MV-4-11 (cell line): ENCODE measurements at regions not wholly inside any gene's neighbourhood (a gene's known extent, or its start where the extent isn't known, plus 50 kb on each side); places are given as distances from the start of the nearest gene placed in this dataset.

ENCODE experiments used
- DNase-seq: peaks from one replicate; lab custom pipeline; 2025; lab: John Stamatoyannopoulos, UW

DNA sequence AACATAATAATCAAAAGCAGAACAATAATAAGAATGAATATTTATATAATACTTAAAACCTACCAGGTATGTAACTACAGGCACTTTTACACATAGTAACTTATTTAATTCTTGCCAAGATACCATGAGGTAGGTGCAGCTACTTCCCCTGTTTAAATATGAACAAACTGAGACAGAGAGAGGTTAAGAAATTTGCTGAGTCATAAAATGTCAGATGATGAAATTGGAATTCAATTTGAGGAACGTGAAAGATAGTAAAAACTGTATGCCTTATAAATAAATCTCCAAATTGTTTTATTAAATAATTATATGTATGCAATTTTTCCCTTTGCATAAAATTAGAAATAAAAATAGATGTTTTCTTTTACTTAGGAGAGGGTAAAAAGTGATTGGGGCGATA, 1103.3 kb upstream of the NRXN1 start:
- DNase-seq = peak; percentile 25

DNA sequence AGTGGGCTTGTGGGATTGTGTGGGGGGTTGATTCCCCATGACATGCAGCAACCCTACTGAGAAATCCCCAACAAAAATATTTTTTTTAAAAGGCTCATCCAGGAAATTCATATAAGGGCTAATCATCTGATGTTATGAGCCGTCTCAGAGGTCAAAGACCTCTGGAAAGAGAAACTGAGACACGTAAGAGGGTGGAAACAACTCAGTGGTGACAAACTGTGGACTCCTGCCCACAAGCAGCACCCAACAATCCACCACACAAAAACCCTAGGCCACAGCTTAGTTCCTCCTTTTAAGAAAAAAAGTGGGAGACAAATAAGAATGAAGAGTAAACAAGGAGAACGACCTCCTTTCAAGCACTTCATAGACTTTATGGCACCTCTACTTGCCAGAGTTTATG, 1096.1 kb upstream of the NRXN1 start:
- peak; percentile 65 for DNase-seq

DNA sequence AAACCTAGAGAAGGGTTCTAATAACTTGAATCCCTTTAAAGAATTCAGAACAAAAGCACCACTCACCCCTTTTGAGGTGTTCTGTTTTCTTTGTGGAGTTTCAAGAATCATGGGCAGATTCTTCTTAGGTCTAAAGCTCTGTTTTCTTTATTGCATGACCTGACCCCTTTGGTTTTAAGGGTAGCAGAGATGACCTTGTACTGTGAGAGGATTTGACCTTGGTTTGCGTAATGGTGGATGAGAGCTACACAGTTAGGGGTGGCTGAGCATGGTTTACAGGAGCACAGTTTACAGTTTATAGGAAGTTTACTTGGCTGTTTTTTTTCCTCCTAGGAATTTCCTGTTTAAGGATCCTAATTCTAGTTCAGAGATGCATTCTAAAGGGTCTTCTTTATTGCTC, 1095.6 kb upstream of the NRXN1 start:
- no peak for DNase-seq

DNA sequence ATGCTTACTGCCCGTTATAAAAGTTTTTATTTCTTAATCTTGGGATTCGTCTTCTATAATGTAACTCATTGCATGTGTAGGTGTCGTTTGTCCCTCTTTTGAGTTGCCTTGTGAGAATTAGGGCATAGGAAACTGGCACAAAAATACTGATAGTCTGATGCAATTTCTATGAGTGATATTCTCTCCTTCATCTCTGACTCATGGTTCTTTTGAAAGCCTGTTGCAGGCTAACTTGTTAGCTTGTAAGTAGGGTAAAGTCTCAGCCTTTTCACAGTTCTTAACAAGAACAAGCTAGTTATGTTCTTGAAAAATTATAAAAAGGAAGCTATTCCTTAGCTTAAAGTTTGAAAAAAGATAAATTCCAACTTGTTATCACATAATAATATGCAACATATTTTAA, 1085.4 kb upstream of the NRXN1 start:
- DNase-seq = peak; percentile 25

DNA sequence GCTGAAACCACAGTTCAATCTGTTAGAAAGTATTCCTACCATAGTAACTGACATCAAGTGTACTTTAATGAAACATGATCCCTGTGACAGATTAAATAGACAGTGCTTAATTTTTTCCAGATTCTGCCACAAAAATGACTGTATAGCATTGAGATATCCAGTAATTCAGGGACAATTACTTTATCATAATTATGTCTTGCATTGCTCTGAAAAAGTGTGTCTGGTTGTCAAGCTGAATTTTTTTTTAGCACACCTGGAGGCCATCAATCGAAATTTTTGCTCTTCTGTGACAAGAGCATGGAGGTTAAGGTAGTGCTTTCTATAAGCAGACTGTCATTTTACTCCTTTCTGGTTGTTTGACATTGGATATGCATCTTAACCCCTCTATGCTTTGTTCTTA, 1083.8 kb upstream of the NRXN1 start:
- no peak for DNase-seq

DNA sequence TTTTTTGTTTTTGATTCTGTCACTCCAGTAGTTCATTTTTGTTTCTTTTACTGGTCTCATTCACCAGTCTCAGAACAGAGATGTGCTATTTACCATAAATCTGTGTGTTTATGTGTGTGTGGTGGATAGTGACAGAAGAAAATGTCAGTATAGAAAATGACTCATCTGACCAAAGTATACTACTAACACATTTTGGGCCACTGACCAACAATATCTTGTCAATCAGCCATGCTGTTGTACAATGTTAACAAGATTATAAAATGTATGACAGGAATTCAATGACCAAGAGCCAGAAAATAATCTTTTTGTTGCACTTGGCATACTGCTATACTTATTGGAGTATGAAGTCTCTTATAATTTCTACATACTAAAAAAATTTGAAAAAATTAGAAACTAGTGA, 1081.4 kb upstream of the NRXN1 start:
- no peak for DNase-seq

DNA sequence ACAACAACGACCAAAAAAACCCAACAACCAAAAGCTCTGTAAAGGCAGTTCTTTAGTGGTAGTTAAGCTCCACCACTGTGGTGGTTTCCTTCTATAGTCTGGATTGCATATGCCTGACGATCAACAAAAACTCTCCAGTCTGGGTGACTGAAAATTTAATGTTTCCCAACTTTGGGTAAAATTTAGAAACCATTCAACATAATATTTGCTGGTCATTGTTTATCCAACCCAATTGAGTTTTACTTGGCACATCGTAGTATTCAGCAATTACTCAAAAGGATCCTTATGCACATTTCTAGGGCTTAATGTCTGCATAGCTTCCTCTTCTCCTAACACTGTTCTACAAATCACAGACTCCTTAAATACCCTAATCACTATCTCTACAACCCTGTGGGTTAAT, 1080.2 kb upstream of the NRXN1 start:
- DNase-seq = no peak

DNA sequence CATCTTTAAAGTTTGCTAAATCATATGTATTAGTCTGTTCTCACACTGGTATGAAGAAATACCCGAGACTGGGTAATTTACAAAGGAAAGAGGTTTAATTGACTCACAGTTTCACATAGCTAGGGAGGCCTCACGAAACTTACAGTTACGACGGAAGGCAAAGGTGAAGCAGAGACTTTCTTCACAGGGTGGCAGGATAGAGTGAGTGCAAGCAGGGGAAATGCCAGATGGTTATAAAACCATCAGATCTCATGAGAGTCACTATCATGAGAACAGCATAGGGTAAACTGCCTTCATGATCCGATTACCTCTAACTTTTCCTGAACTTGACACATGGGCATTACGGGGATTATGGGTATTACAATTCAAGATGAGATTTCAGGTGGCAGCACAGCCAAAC, 1075.2 kb upstream of the NRXN1 start:
- DNase-seq = peak; percentile 8

DNA sequence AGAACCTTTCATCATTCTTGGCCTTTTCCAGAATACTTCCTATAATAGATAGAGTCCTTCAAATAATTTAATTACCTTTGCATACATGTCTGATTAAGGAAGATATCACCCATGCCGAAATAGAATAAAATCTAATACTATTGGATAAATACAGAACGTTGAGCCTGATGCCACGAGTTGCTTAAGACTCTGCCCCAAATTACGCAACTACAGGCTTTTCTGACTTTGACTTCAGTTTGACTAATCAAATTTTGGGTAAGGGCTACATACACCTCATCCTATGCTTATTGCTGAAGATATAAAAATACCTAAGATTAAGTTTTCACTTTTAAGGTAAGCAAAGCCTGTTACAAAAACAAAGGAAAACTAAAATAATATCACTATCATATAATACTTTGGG, 1065.1 kb upstream of the NRXN1 start:
- DNase-seq = peak; percentile 4

DNA sequence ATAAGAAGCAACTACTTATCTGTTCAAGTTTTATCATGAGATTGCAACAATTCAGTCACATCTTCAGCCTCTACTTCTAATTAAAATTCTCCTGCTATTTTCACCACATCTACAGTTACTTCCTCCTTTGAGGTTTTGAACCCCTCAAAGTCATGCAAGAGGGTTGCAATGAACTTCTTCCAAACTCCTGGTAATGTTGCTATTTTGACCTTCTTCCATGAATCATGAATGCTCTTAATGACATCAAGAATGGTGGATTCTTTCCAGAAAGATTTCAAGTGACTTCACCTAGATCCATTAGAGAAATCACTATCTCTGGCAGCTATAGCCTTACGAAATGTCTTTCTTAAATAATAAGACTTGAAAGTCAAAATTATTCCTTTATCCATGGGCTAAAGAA, 1052.8 kb upstream of the NRXN1 start:
- DNase-seq = peak; percentile 76

DNA sequence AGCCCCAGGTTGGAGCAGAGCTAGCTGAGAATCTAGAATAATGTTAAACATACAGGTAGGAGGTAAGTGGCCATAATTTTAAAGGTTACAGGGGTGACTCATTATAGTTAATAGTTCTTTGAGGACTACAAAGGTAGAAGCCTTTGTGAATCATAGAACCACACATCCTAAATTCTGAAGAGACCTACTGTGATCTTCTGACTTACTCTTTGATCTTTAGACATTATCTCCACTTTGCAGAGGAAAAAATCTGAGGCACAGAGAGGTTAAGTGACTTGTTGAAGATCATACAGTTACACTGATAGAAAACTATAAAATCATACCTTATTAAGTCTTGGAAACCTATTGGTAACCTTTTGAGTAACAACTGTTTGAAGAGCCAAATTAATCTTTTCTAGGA, 1051.3 kb upstream of the NRXN1 start:
- DNase-seq = no peak

DNA sequence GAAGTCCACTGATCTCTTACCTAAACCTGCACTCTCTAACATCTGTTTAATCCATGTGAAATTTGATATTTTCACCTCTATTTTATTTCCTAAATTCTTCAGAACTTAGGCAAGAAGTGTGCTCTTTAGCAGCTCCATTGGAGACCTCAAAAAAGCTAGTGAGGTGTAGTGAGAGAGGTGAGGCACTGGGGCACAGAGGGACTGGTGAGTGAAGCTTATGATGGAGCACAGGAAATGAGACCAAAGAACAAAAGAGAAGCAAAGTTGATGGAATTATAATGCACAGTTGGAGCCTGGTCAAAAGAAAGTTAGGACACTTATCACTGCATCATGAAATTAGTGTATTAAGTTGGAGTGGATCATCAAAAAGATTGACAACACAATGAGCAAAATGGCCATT, 1050.7 kb upstream of the NRXN1 start:
- no peak for DNase-seq

DNA sequence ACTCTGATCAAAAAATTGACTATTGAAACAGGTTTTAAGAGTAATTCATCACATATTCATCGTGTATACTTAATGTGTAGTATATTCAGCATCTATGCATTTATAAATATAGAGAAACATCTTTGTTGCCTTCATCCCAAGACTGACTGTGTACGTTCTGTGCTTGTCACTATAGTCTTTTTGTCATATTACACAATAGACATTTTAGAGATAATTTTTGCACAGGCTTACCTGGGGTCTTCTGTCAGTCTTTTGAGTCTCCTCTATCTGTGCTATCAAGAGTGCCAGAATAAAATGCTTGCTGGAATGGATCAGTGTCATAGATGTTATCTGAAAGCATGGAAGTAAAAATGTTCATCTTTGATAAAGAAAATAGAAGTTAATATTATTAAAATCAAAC, 1047.7 kb upstream of the NRXN1 start:
- DNase-seq = no peak

DNA sequence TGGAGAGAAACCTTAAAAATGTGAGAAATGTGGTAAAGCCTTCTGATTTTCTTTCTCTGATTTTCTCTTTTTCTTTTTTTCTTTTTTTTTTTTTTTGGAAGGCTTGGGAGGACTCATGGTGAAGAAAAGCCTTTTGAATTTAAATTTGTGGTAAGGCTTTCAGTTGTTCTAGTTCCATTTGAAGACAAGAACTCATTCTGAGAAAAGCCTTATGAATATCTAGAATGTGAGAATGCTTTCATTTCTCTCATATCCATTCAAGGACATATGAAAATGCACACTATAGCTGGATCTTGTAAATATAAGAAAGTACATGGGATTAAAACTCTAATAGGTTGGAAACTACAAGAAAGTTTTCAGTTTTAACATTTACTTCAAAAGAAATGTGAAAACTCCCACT, 1045.2 kb upstream of the NRXN1 start:
- DNase-seq = no peak

DNA sequence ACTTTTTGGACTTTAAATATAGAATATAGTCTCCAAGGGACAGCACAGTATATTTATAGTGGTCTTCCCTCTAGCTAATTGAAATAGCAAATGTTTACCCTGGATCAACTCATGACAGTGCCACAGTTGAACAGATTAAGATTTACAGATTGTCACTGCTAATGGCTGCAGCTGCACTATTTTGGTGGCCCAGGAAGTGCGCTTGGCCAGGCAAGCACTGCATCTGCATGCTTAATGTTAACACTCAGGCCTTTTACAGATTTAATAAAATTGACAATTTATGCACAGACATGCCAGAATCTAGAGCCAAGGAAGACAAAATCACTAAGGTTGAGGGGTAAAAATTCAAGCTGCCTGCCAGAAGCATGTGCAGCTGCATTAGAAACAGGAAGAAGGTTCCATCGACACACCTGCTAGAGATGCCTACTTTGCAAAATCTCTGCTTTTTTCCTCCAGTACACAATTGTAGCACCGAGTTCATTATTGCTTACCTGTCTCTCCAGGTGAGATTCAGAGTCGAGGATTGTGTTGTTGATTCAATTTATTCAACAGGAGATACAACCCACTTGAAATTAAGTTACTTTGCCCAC, 1042.3 kb upstream of the NRXN1 start:
- no peak for DNase-seq

DNA sequence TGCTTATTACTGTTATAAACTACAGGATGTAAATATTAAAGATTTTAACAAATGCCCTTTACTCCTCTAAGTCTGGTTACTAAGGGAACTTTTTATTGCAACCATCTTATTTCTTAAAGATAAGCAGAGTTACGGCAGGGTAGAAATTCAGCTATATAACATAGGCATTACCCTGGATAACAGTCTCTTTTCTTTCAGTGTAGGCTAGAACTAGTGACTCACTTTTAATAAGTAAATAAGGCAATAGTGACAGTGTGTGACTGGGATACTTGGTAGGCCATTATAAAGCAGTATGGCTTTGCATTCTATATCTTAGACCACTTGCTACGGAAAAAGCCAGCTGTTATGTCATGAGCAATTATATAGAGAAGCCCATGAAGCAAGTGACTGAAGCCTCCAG, 1041.0 kb upstream of the NRXN1 start:
- DNase-seq = no peak

DNA sequence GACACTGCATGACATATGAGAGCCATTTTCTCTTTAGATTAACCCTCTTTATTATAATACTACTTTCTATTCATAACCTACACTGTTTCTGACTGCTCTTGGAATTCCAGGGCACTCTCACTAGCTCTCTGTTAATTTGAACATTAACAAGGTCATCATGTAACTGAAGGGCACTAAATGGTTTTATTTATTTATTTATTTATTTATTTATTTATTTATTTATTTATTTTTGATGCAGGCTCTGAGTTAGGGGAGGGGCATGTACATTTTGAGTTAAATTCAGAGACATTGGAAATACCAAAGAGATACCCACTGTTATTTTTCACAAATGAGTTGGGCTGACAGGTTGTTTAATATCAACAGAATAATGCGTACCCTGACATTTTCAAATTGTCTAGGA, 1038.7 kb upstream of the NRXN1 start:
- no peak for DNase-seq

DNA sequence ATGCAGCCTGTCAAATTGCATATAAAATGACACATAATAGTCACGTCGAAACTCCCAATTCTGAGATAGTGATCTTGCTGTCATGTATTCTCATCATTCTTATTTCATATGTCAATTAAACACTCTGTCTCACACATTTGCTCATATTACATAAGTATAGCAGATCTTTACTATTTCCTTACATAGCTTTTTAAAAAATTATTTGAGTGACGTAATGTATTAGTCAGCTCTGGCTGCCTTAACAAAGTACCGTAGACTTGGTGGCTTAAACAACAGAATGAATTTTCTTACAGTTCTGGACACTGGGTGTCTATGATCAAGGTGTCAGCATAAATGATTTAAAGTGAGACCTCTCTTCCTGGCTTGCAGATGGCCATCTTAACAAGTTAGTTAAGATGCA, 1032.3 kb upstream of the NRXN1 start:
- no peak for DNase-seq

DNA sequence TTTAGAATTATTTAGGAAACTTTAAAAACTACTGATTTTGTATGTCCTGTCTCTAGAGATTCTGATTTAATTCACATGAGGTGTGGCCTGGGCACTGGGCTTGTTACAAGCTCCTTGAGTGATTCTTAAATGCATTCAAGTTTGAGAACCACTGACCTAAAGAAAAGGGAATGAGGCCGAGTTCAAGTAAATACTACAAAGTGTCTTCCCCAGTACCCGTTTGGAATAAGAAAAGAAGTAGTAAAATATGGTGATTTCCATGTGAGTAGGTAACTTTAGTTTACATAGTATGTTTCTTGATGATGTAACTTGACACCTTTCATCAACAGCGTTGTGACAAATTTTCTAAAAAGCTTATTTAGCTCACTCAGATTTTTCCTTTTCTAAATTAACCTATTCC, 1022.9 kb upstream of the NRXN1 start:
- DNase-seq = no peak

DNA sequence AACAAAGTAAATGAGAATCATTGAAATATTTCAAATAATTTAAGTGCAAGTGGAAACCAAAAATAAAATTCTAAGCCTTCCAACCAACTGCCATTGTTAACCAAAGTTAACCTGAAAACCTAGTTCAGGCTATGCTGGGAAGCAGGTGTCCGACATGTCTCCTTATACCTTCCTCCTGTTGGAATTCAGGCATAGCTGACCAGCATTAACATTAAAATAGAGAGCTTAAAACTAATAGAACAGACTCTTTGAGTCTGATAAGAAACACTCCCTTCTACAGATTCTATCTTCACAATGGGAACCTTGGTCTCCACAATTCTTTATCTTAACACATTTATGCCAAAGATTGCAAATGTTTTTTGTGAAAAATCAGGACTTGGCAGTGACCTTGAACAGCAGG, 1004.9 kb upstream of the NRXN1 start:
- DNase-seq = no peak

DNA sequence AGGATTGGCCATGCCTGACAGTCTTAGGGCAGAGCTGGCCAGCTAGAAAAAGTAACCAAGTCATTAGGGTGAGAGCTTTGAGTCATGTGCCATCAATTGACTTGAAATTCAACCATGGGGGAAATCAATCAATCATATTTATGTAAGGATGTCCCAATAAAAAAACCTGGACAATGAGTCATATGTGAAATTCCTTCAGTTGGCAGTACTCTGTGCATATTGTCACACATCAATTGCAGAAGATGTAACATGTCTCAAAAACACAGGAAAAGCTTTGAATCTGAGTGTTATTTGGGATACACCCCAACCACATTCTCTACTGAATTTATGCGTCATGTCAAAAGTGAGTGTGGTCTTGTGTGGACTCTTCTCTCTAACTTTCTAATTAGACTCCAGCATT, 1004.1 kb upstream of the NRXN1 start:
- DNase-seq = no peak

DNA sequence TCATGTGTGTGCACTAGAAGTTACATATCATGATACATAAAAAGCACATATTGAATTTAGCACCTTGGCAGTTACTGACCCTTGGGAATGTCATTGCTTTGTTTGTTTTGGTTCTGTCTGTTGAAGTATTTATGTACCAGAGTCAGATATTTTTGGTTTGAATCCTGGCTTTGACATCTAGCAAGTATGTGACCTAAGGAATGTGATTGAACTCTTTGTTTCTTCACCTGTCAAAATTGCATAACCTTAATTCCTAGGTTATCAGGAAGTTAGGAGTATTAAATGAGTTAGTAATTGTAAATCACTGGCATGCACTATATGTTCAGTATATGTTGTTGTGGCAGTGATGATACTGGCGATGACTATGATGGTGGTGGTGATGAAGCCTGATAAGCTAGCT, 1003.5 kb upstream of the NRXN1 start:
- no peak for DNase-seq

DNA sequence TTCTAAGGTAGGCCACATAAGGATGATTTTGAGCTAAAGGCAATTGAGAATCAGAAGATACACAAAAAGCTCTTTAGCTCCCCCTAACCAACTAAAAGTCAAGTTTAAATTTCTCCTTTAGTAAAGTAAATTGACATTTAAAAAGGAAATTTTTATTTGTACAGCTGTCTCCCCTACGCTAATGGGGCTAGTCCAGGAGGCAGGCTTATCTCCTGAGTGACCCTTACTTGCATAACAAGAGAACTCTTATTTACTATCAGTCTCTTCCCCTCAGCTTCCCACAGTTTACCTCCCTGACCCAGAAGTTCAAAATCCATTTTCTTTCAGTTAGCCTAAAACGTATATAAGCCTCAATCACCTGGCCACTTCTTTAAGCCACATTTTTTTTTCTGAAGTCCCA, 1002.8 kb upstream of the NRXN1 start:
- no peak for DNase-seq

DNA sequence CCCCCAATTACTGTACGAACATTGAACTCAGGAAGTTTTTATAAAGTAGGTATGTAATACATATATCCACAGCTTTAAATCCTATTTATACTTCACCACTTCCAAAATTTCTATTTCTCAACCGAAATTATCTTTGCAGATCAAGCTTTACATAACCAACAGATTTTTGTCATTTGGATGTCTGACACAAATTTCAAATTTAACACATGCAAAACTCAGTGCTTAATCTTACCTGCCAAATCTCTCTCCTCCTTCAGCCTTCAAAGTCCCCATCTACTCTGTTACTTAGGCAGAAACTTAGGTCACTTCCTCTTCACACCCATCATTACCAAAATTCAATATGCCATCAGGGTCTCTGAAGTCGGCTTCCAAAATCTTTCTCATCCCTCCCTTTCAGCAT, 990.1 kb upstream of the NRXN1 start:
- no peak for DNase-seq

DNA sequence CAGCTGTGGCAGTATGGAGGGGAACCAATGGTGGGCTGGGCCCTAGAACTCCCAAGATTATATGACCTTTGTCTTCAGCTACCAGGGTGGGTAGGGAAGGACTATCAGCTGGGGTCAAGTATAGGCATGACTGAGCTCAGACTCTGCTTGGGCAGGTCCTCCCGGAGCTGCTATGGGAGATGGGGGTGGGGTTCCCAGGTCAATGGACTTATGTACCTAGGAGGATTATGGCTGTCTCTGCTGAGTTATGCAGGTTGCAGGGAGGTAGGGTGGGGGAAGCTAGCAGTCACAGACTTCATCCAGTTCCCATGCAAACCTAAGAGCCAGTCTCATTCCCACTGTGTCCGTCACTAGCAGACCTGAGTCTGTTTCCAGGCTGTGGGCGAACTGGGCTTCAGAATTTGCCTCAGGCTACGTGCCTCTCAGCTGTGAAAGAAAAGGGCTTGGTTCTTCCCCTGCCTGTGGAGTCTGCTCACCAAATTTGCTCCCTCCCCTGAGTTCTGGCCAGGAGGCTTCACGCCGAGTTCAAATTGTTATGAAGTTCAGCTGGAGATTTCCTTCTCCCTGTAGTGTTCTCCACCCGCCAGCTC, 985.8 kb upstream of the NRXN1 start:
- no peak for DNase-seq
